ENCODE measurements at regions not wholly inside any gene's neighbourhood (a gene's known extent, or its start where the extent isn't known, plus 50 kb on each side); places are given as distances from the start of the nearest gene placed in this dataset.

DNA sequence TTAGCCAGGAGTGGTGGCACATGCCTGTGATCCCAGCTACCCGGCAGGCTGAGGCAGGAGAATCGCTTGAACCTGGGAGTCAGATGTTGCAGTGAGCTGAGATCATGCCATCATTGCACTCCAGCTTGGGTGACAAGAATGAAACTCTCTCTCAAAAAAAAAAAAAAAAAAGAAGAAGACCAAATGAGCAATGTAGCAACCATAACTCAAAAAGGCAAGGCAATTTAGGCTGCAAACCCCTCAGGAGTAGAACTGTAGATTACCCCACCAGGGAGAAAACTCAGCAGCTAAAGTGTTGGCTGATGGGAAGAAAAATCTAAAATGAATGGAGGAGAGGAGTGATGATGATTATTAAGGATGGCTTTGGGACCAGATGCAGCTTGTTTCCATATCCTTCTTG is 256.7 kb upstream of the UBASH3B start:
- no peak for TF ChIP-seq POLR2A (IDR thresholded peaks at IDR 0.05)
- TF ChIP-seq, protein P1, sequence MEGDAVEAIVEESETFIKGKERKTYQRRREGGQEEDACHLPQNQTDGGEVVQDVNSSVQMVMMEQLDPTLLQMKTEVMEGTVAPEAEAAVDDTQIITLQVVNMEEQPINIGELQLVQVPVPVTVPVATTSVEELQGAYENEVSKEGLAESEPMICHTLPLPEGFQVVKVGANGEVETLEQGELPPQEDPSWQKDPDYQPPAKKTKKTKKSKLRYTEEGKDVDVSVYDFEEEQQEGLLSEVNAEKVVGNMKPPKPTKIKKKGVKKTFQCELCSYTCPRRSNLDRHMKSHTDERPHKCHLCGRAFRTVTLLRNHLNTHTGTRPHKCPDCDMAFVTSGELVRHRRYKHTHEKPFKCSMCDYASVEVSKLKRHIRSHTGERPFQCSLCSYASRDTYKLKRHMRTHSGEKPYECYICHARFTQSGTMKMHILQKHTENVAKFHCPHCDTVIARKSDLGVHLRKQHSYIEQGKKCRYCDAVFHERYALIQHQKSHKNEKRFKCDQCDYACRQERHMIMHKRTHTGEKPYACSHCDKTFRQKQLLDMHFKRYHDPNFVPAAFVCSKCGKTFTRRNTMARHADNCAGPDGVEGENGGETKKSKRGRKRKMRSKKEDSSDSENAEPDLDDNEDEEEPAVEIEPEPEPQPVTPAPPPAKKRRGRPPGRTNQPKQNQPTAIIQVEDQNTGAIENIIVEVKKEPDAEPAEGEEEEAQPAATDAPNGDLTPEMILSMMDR (IDR thresholded peaks at IDR 0.05), result no peak
